ENCODE measurements at regions not wholly inside any gene's neighbourhood (a gene's known extent, or its start where the extent isn't known, plus 50 kb on each side); places are given as distances from the start of the nearest gene placed in this dataset.

GRCh38 chr4:14138106-14138505 lies 510.6 kb upstream of the BOD1L1 start:
- TF ChIP-seq POLR2AphosphoS5 (IDR thresholded peaks at IDR 0.05; ENCODE audit: insufficient read depth in 1 of 2, low read depth in 1 of 2) (no peak), POLR2A (IDR thresholded peaks at IDR 0.05) (no peak), CTCF (IDR thresholded peaks at IDR 0.05) (no peak)

Data from vagina (tissue), 2 donors.